GM19452 (cell line): ENCODE measurements at regions not wholly inside any gene's neighbourhood (a gene's known extent, or its start where the extent isn't known, plus 50 kb on each side); places are given as distances from the start of the nearest gene placed in this dataset.
A peak's percentile ranks its signal among the peaks of the same experiment; 100 is the strongest.
"Not testable (repeated sequence)": the region's sequence is repeated elsewhere in the genome, so short reads cannot be mapped to it uniquely, and the experiment has no call there.

ENCODE experiments used
- ATAC-seq: cut with Tn5 transposase; IDR thresholded peaks from one replicate; pipeline ENCODE4 v1.9.1; 2021; ENCODE audit not compliant: unreplicated experiment

DNA sequence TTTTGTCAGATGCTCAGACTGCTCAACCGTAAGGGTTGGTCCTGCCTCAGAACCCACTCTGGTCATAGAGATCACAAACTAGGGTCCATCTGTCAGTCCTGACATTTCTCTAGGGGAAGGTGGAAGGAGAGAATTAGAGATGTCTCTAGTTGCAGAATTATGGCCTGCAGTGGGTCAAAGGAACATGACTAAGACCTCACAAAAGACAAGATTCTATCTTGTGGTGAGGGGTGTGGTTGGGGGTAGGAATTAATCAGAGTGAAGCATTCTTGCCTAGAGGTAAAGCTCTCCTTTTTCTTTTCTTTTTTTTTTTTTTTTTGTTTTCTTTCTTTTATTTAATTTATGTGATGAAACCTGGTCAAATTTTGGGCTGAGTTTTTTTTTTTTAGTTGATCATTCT, 558.1 kb downstream of the CD109 start:
- not testable (repeated sequence) for ATAC-seq

DNA sequence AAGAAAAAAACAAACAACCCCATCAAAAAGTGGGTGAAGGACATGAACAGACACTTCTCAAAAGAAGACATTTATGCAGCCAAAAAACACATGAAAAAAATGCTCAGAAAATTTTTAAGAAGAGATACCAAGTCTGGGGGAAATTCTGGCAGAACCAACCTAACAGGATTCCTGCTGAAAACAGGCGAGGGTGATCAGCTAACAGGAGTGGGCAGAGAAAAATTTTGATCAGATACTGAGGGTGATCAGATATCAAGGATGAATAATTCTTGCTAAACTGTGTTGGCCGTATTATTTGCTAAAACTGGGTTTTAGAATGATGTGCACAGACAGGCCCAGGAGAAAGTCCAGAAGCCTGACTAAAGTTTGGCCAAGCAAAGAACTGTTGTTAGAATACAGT, 557.3 kb downstream of the CD109 start:
- no peak for ATAC-seq

DNA sequence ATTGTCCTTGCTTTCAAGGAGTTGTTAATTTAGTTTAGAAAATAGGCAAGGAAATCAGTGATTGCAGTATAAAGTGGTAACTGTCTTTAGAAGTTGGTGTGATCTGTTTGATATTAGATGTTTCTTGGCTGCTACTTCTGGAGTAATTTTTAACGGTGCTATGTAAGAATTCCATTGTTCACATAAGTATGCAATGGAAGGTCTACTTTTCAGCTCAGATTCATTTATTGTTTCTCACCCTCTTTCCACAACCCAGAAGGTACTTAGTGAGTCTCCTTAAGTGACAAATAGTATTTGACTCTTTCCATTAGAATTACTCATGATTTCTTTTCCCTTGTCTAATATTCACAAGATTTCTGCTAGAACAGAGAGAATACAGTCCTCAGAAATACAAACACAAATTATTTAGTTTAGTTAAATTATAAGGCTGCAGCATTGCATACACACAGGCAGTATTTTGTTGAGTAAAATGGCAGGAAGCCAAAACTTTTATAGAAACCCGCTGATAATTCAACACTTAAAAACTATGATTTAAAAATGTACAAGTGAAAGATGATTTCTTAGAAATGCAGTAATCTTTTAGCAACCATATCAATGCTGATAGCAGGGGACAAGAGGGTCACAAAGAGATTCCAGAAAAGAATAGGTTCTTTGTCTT, 554.3 kb downstream of the CD109 start:
- ATAC-seq = peak; percentile 10

DNA sequence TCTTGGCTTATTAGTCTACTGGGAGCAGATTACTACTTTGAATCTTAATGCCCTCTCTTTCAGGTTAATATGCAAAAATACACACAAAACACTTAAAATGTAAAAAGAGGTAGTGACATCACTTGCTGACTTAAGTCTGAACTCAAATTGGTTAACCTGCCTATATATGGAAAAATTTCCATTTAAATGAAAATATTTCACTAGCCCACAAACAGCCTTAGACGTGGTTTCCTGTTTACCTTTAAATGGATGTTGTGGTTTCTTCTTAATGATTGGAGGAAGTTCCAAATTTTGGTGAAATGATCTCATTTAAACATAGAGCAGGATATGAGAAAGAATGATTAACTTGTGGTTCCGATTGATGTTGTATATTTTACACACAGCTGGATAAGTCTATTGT, 553.7 kb downstream of the CD109 start:
- peak; percentile 86 for ATAC-seq

DNA sequence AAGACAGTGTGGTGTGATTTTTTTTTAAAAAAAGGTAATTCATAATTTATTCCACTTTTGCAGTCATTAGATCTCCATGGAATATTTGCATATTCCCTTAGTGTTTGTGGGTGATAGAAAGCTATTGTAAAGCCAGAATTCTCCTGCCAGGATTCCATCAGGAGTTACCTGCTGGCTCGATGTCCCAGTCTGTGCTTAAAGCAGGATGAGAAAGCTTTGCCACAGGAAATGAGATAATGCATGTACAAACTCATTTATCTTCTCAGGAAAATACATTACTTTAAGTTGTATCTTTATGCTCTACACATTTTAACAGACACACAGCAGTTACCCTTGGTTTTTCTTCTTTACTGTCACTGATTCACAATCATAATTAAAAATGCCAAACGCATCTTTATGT, 553.0 kb downstream of the CD109 start:
- no peak for ATAC-seq

DNA sequence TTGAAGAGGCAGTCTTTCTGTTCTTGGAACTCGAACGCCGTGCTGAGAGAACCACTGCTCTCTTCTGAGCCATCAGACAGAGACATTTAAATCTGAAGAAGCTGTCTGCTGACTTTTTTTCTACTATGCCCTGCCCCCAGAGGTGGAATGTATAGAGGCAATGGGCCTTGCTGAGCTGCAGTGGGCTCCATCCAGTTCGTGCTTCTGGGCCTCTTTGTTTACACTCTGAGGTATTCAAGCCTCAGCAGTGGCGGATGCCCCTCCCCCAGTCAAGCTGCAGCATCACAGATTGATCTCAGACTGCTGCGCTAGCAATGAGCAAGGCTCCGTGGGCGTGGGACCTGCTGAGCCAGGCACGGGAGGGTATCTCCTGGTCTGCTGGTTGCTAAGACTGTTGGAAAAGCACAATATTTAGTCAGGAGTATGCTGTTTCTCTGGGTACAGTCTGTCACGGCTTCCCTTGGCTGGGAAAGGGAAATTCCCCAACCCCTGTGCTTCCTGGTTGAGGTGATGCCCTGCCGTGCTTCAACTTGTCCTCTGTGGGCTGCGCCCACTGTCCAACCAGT, 526.8 kb downstream of the CD109 start:
- no peak for ATAC-seq

DNA sequence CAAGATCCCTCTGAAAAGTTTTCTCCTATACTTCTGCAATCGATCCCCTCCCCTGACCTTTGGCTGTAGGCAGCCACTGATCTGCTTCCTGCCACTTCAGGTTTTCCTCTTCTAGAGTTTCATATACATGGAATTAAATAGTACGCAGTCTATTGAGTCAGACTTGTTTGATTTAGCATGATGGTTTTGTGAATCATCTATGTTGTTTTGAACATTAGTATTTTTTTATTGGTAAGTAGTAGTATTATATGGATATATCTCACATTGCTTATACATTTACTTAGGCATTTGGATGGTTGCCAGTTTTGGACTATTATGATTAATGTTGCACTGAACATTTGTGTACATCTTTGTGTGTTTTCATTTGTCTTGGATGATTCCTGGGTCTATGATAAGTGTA, 518.0 kb downstream of the CD109 start:
- ATAC-seq = no peak

DNA sequence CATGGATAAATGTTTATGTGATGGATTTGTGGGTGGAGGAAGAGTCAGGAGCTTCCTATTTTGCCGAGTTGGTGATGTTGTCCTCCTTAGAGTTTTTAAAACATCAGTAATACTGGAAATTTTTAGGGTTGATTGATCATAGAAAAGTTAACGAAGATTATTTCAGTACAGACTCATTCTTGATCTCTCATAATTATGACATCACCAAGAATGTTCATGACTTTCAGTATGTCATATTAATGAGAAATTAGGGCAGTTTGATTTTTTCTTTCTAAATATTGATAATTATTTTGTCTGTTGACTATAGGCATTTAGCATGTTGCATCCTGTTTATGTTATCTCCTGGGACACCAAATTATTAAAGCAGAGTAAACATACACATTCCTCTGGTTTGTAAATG, 512.2 kb downstream of the CD109 start:
- no peak for ATAC-seq

DNA sequence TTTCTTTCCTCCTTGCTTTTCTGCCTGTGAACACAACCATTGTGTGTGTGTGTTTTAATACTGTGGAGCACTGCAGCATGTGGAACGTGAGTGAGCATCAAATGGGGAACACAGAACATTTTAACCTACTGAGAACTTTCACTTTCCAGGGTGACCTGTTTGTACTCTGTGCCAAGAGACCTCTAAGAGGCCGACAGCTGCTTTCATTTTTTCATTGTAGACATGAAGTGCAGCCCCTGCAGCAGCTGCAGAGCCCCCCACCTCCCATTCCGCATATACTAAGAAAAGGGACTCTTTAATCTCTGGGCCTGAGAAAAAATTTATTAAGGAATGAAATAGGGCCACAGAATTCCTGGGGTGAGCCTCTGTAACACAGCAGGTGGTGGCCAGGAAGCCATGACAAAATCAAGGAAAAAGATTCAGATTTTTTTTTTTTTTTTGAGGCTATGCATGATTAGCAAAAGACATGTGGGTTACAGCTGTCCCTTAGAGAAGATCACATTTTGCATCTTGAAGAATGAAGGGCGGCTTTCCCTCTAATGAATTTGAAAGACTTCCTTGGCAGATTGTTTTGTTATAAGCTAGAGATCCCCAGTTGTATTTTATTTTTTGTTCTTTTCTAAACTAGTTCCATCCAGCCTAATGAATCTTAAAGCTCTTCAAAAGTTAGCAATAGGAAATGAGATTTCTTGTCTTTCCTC, 503.4 kb downstream of the CD109 start:
- no peak for ATAC-seq

DNA sequence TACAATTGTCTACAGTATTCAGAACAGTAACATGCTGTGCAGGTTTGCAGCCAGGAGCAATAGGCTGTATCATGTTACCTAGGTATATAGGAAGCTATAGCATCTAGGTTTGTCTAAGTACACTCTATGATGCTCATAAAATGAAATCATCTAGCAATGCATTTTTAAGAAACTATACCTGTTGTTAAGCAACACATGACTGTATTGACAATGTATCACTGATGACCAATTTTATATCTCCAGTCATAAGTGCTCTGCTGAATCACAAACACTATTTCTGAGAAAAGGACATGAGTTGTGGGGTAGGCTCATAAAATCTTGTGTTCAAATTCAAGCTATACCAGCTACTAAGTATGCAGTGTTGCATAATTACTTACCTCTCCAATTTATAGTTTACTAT, 501.3 kb downstream of the CD109 start:
- no peak for ATAC-seq

DNA sequence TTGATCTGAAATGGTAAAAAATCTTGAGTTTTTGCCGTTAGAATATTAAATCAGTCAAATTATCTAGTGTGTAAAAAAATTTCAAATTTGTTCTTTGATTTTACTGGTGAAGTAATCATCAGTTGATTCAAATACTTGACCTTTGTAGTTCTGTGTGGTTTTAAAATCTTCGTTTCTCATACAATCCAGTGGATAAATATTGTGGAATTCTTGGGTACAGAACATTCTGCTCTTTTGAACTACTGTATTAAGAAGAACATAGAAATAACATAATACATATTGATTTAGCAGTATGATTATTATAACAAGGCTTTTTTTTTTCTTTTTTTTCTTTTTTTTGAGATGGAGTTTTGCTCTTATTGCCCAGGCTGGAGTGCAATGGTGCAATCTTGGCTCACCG, 491.8 kb downstream of the CD109 start:
- no peak for ATAC-seq

DNA sequence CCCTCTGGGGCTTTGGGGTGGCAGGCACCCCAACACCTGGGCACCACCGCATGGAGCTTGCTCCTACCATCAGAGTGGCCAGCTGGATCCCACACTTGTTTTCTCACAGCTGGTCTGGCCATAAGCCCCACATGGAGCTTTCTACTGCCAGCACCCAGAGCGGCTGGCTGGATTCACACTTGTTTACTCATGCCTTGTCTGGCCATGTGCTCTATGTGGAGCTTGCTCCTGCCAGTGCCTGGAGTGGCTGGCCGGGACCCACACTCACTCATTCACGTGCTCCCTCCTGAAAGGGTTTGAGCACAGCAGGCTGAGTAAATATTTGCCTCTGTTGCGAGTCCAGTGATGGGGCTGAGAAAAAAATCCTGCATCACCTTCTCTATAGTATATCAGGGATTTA, 487.0 kb downstream of the CD109 start:
- no peak for ATAC-seq

DNA sequence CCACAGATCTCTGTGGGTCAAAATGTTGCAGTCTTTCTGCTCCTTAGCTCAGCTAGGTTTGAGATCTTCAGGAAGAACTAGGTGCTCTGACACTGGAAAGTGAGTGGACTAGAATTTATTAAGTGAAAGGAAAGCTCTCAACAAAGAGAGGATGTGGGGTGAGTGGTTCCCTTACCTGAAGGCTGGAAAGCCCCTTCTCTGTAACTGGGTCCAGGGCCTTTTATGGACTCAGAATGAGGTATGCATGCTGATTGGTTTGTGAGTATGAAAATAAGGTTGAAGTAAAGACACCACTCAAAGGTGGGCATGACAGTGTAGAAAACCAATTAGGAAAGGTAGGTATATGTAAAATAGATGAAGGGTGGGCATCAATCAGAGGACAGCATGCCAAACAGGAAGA, 485.5 kb downstream of the CD109 start:
- peak; percentile 48 for ATAC-seq

DNA sequence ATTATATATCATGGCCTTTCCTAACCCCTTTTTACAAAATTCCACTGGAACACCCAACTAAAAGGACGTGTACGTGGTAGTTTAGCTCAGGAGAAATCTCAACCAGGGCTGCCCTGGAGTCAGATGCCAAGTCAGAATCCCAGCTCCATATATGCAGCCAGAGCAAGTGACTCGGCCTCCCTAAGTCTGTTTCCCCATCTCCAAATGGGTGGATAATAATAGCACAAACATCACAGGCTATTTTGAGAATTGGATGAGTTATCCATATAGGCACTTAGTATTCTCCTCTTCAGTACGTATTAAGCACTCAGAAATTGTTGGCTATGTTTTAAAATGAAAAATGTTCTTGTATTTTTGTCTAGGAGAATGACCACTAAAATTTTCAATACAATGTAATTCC, 481.5 kb downstream of the CD109 start:
- ATAC-seq = no peak

DNA sequence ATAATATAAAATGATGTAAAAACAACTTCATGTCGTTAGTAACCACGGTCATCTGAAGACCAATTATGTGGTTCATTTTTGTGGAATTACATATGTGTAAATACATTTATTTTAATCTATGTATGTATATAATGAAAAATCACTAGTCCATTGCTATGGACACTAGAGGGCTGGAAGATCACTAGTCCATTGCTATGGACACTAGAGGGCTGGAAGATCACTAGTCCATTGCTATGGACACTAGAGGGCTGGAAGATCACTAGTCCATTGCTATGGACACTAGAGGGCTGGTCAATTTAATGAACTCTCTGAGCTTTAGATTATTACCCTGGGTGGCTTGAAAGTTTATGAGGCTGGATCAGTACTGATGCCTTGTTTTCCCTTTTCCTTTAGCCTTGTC, 474.5 kb downstream of the CD109 start:
- not testable (repeated sequence) for ATAC-seq

DNA sequence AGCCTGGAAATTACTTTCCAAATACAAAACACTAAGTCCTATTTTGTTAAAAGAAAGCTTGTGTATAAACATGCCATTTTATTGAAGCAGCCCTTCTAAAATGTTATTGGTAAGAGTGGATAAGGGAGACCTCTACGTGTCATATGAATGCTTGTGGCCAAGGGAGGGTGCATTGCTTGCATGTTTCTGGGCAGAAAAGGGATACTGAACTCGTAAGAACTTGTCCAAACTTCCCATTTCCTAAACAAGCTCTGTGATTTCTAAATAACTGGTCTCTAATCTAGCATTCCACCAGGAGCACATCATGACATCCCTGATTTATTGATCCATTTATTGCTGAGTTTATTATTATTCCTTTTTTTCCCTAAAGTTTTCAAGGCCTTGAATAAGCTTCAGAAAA, 474.1 kb downstream of the CD109 start:
- ATAC-seq = no peak

DNA sequence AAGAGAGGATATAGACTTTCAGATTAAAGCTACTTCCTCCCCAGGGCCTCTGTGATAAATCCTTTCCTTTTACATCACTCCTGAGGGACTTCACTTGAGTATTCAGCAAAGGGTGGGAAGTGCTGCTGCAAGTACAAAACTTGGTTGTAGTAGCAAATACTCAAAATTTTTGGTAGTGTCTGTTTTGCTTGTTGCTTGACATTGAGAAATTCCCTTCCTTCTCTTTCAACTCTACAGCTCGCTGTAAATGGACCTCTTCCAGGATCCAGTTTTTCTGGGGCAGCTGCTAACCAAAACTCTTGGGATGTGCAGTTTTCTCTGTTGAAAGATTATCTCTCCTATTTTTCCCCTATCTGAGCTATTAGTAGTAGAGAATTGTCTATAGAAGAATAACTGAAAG, 472.0 kb downstream of the CD109 start:
- ATAC-seq = no peak

DNA sequence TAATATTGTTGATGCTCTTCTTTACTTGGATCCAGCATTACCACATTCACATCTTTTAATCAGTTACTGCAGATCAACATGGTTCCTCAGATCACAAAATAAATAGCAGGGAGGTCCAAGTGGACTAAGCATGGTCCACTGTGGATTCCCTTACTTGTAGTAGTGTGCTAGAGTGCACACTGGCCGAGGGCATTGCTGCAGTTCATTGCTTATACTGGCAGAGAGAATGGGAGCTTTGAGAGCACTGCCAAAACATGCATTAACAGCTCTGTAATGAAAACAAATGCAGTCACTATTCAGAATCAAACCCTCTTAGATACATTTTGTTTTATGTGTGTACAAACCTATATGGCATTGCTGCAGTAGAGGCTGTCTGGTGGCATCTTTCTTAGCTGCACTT, 471.5 kb downstream of the CD109 start:
- ATAC-seq = no peak

DNA sequence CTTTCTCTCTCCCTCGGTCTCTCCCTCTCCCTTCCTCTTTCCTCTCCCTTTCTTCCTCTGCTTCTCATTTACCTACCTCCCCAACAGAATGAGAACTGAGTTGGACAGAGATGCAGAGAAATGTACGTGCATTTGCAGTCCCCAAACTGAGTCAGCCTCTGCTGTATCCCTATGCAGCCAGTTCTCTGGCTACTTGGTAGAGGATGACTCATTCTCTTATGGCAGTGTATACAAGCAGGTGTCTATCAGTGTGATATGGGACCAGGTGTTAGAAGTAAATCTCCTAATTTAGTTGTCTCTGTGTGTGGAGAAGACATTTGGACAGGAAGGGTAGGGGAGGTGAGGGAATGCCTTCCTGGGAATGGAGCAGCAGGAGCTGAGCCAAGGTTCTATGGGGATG, 470.8 kb downstream of the CD109 start:
- ATAC-seq = no peak

DNA sequence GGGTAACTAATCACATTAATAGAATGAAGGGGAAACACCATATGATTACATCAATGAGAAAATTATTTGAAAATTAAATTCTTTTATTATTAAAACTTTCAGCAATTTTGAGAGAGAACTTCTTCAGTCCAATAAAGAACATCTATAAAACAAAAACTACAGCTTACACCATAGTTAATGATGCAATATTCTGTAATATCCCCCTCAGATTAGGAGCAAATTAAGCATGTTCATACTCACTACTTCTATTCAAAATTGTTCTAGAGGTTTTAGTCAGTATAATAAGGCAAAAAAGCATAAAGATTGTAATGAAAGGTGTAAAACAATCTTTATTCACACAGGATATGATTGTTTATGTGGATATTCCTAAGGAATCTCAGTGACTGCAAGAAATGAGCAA, 465.4 kb downstream of the CD109 start:
- ATAC-seq = no peak

DNA sequence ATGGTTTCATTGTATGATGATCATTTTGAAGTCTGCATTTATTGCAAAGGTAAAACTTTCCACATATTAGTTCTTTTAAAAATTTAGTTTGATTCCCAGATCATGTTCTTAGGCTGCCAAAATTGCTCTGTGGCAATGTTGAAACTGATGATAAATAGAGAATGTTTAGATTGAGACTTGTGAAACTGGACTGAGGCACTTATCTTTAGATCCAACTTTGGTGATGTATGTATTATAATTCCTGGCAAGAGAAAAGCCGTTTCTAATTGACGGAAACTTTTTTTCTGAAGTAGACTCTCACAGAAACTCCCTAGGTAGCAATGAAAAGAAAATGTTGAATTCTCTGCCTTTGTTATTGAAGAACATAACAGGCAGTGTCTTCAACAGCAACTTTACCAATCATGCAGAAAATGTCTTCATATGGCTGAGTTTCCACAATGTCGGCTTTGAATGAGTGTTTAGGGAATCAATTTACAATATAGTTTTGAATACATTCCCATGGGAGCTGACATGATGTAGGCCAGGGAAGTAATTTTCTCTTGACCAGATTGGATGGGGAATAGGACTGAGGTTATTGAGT, 456.2 kb downstream of the CD109 start:
- no peak for ATAC-seq

DNA sequence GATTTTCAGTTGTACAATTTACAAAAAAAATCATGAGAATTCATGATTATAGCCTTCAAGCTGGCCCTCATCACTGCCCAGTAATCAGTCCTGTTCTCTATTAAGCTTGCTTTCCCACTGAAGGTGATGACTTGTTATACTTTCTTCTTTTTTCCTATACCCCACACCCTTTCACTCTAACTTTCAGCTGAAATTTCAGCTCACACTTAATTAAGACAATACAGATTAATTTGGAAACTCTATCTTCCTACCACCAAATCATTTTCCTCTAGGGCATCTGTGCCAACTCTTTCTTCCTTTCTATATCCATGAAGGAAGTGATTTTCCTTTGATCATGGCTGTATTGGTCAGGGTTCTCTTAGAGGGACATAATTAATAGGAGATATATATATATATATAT, 449.9 kb downstream of the CD109 start:
- no peak for ATAC-seq
